Uterus (tissue), 2 donors: ENCODE measurements at regions not wholly inside any gene's neighbourhood (a gene's known extent, or its start where the extent isn't known, plus 50 kb on each side); places are given as distances from the start of the nearest gene placed in this dataset.

Experiments
- CTCF ChIP-seq, 4 experiments: fragments of 200-600 bp in 2 of 4; fragments of 450-650 bp in 2 of 4; sonication (generic) in 2 of 4; IDR thresholded peaks; one replicate each; pipeline ENCODE4 v1.5.1; 2016 to 2019; ENCODE audit warnings: antibody characterized with exemption in 4 of 4, mild to moderate bottlenecking in 2 of 4, moderate library complexity in 1 of 4
- POLR2A ChIP-seq, 2 donors: fragments of 450-650 bp; IDR thresholded peaks; one replicate each; pipeline ENCODE4 v1.6.1; 2016; ENCODE audit warnings: antibody characterized with exemption in 2 of 2, mild to moderate bottlenecking in 1 of 2, moderate library complexity in 1 of 2

- TF ChIP-seq CTCF (IDR thresholded peaks at IDR 0.05) (no peak), POLR2A (IDR thresholded peaks at IDR 0.05) (no peak)
Measured at GRCh38 chr11:119537306-119538253, 114.6 kb upstream of the THY1 start.
